NB4 (cell line): ENCODE measurements at regions not wholly inside any gene's neighbourhood (a gene's known extent, or its start where the extent isn't known, plus 50 kb on each side); places are given as distances from the start of the nearest gene placed in this dataset.
A peak's percentile ranks its signal among the peaks of the same experiment; 100 is the strongest.
"Not testable (repeated sequence)": the region's sequence is repeated elsewhere in the genome, so short reads cannot be mapped to it uniquely, and the experiment has no call there.

Source experiments
- DNase-seq: peaks from one replicate; pipeline ENCODE4 v3.0.0; 2010; ENCODE audit warnings: low read depth
- H3K4me3 ChIP-seq: one replicate; pipeline ENCODE4 v1.5.1; 2011; ENCODE audit warnings: mild to moderate bottlenecking, low read depth, low read length, moderate library complexity
- CTCF ChIP-seq: IDR thresholded peaks from one replicate; pipeline ENCODE4 v1.5.1; 2012; ENCODE audit warnings: low read depth, low read length
- MAX ChIP-seq: IDR thresholded peaks from 2 replicates; pipeline ENCODE4 v1.6.1; 2011; ENCODE audit warnings: low read depth, low read length
- MYC ChIP-seq: IDR thresholded peaks from 2 replicates; pipeline ENCODE4 v1.6.1; 2011; ENCODE audit warnings: low read depth, low read length
- POLR2A ChIP-seq: IDR thresholded peaks from 2 replicates; pipeline ENCODE4 v1.6.1; 2011; ENCODE audit warnings: mild to moderate bottlenecking; ENCODE audit not compliant: insufficient read length; ENCODE audit errors: extremely low read depth

- DNase-seq: no peak
- TF ChIP-seq POLR2A (no peak), MYC (no peak), MAX (no peak), CTCF (no peak)
- no peak overlapping the region for H3K4me3 ChIP-seq
Observed at GRCh38 chr1:54471588-54471987, 65.4 kb upstream of the SSBP3 start.

GRCh38 chr1:54469444-54469843, 63.2 kb upstream of the SSBP3 start:
- DNase-seq: not testable (repeated sequence)

GRCh38 chr1:54468288-54469084, 62.3 kb upstream of the SSBP3 start:
- TF ChIP-seq CTCF: peak; percentile 38
- DNase-seq: peak; percentile 71
- not testable (repeated sequence) for H3K4me3 ChIP-seq

More at GRCh38 chr1:54469444-54469843, 63.2 kb upstream of the SSBP3 start:
- not testable (repeated sequence) for H3K4me3 ChIP-seq

GRCh38 chr1:54465351-54465811, 59.2 kb upstream of the SSBP3 start:
- DNase-seq: peak; percentile 68
- H3K4me3 ChIP-seq: no peak overlapping the region
- TF ChIP-seq CTCF (no peak), MYC (no peak), MAX (no peak), POLR2A (no peak)

- DNase-seq: peak; percentile 98
- TF ChIP-seq MYC: no peak; the same call in 1 of the 2 replicates
- TF ChIP-seq POLR2A: peak; percentile 60
- peak overlapping the region; percentile 41 for H3K4me3 ChIP-seq
Observed at GRCh38 chr1:54464477-54465146, 58.4 kb upstream of the SSBP3 start.

- H3K4me3 ChIP-seq: peak overlapping the region; percentile 37
- DNase-seq: peak; percentile 88
- TF ChIP-seq CTCF: no peak
- no peak for TF ChIP-seq MYC
- peak; percentile 32; the same call in 1 of the 2 replicates for TF ChIP-seq MAX
Observed at GRCh38 chr1:54464031-54464476, 57.9 kb upstream of the SSBP3 start.
